ENCODE measurements at regions not wholly inside any gene's neighbourhood (a gene's known extent, or its start where the extent isn't known, plus 50 kb on each side); places are given as distances from the start of the nearest gene placed in this dataset.

DNA sequence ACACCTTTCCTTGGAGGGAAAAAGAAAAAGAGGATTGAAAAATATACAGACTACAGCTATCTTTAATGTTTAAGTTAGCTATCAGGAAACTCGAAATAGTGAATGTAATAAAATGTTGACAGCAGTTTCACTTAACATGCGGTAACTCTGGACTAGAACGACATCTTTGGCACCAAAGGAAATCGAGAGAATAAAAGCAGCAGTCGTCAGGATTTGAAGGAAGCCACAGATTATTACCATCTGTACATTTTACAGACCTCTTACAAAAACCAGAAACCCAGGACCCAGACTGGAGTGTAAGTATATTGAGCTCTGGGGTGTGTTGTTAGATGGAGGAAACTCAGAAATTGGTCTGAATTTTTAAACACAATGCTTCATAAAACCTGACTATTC lies 51.6 kb upstream of the STOX2 start:
- DNase-seq = no peak

All from CD4-positive, alpha-beta T cell treated with Interleukin-4 for 1 hour (primary cell).